ENCODE measurements at regions not wholly inside any gene's neighbourhood (a gene's known extent, or its start where the extent isn't known, plus 50 kb on each side); places are given as distances from the start of the nearest gene placed in this dataset.

DNA sequence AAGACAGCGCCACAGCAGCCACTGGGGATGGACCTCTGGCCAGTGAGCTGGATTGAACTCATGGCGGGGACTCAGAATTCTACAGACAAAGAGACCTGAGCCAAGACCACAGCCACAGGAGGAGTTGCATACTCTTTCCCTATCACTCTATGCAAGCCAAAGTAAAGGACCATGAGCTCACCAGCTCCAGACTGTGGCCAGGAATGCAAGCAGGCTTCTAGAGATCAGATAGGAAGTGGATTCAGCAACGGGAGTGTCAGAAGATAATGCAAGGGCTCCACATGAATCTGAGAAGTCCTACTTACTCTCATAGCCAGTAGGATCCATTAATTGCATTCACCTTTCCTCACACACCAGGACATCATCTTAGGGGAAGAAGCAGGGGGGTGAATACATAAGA lies 415.4 kb upstream of the POU3F3 start:
- DNase-seq (ENCODE audit: low spot score) = no peak
- Histone ChIP-seq H3K4me1 (ENCODE audit: insufficient read depth) (peaks cover 16% of the 10 kb centered on the region), H3K4me2 (no peak overlapping the region), H3K79me2 (replicated peaks; ENCODE audit: insufficient read depth) (no peaks in the 10 kb centered on the region), H2AFZ (no peak overlapping the region), H3K27me3 (ENCODE audit: insufficient read depth) (no peaks in the 10 kb centered on the region), H3K36me3 (ENCODE audit: insufficient read depth) (no peaks in the 10 kb centered on the region), H3K27ac (ENCODE audit: low read depth) (no peak overlapping the region), H3F3A (replicated peaks; ENCODE audit: low read depth) (no peaks in the 10 kb centered on the region), H3K4me3 (no peak overlapping the region), H3K9me2 (ENCODE audit: insufficient read depth) (peaks cover 6% of the 10 kb centered on the region; the same call in 1 of the 2 replicates), H4K20me1 (replicated peaks; ENCODE audit: insufficient read depth) (no peaks in the 10 kb centered on the region)
- ATAC-seq = no peak
- Mint-ChIP-seq H3K36me3 (ENCODE audit: low read depth) (no peaks in the 10 kb centered on the region), H3K27ac (no peak overlapping the region), H3K4me1 (peaks cover 23% of the 10 kb centered on the region), H3K4me3 (no peak overlapping the region), H3K27me3 (ENCODE audit: insufficient read depth, low read depth, poor library complexity) (peaks cover 9% of the 10 kb centered on the region), H3K9me3 (no peaks in the 10 kb centered on the region)
- TF ChIP-seq, protein P1, sequence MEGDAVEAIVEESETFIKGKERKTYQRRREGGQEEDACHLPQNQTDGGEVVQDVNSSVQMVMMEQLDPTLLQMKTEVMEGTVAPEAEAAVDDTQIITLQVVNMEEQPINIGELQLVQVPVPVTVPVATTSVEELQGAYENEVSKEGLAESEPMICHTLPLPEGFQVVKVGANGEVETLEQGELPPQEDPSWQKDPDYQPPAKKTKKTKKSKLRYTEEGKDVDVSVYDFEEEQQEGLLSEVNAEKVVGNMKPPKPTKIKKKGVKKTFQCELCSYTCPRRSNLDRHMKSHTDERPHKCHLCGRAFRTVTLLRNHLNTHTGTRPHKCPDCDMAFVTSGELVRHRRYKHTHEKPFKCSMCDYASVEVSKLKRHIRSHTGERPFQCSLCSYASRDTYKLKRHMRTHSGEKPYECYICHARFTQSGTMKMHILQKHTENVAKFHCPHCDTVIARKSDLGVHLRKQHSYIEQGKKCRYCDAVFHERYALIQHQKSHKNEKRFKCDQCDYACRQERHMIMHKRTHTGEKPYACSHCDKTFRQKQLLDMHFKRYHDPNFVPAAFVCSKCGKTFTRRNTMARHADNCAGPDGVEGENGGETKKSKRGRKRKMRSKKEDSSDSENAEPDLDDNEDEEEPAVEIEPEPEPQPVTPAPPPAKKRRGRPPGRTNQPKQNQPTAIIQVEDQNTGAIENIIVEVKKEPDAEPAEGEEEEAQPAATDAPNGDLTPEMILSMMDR (conservative IDR thresholded peaks at IDR 0.05; ENCODE audit: low read depth in 2 of 2) = no peak
- TF ChIP-seq, protein P2, sequence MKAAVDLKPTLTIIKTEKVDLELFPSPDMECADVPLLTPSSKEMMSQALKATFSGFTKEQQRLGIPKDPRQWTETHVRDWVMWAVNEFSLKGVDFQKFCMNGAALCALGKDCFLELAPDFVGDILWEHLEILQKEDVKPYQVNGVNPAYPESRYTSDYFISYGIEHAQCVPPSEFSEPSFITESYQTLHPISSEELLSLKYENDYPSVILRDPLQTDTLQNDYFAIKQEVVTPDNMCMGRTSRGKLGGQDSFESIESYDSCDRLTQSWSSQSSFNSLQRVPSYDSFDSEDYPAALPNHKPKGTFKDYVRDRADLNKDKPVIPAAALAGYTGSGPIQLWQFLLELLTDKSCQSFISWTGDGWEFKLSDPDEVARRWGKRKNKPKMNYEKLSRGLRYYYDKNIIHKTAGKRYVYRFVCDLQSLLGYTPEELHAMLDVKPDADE (IDR thresholded peaks at IDR 0.05) = no peak
- no peak for TF ChIP-seq POLR2AphosphoS5 (IDR thresholded peaks at IDR 0.05; ENCODE audit: low read depth)
- TF ChIP-seq ZNF331 (CRISPR knock-in tag; IDR thresholded peaks at IDR 0.05; ENCODE audit: low read depth) = no peak
- TF ChIP-seq ZNF114 (CRISPR knock-in tag; IDR thresholded peaks at IDR 0.05) = no peak

DNA sequence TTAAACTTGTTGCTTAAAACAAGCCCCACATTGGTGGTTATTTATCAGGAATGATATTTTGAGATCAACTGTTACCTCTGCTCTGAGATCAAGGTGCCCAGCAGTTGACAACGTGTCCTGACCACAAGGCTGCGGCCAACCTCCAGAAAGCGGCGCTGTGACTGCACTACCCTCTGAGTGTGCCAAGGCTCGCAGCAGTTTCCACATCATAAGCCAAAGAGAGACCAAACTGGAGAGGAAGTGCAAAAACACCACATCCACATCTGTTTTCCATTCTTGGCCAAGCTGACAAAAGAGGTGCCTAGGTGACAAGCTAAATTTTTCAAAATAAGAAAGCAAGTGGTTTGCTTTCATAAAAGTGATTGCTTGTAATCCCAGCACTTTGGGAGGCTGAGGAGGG lies 410.8 kb upstream of the POU3F3 start:
- H3K79me2 ChIP-seq (replicated peaks; ENCODE audit: insufficient read depth) = no peaks in the 10 kb centered on the region

More for the DNA sequence above, 410.8 kb upstream of the POU3F3 start:
- no peak overlapping the region for H2AFZ ChIP-seq
- no peak overlapping the region for H3K27ac ChIP-seq (ENCODE audit: low read depth)
- H3K36me3 Mint-ChIP-seq (ENCODE audit: low read depth) = no peaks in the 10 kb centered on the region
- ATAC-seq (no peak), DNase-seq (ENCODE audit: low spot score) (no peak)
- H4K20me1 ChIP-seq (replicated peaks; ENCODE audit: insufficient read depth) = no peaks in the 10 kb centered on the region
- no peaks in the 10 kb centered on the region for H3K27me3 ChIP-seq (ENCODE audit: insufficient read depth)
- no peaks in the 10 kb centered on the region for H3K9me3 Mint-ChIP-seq
- no peak overlapping the region for H3K27ac Mint-ChIP-seq
- H3K4me3 ChIP-seq = no peak overlapping the region
- H3F3A ChIP-seq (replicated peaks; ENCODE audit: low read depth) = no peaks in the 10 kb centered on the region
- 0 out of 2 replicates have a peak, but pooled peaks cover 3% of the 10 kb centered on the region for H3K9me2 ChIP-seq (ENCODE audit: insufficient read depth)
- TF ChIP-seq, protein P1 (conservative IDR thresholded peaks at IDR 0.05; ENCODE audit: low read depth in 2 of 2) = no peak
- TF ChIP-seq, protein P3, sequence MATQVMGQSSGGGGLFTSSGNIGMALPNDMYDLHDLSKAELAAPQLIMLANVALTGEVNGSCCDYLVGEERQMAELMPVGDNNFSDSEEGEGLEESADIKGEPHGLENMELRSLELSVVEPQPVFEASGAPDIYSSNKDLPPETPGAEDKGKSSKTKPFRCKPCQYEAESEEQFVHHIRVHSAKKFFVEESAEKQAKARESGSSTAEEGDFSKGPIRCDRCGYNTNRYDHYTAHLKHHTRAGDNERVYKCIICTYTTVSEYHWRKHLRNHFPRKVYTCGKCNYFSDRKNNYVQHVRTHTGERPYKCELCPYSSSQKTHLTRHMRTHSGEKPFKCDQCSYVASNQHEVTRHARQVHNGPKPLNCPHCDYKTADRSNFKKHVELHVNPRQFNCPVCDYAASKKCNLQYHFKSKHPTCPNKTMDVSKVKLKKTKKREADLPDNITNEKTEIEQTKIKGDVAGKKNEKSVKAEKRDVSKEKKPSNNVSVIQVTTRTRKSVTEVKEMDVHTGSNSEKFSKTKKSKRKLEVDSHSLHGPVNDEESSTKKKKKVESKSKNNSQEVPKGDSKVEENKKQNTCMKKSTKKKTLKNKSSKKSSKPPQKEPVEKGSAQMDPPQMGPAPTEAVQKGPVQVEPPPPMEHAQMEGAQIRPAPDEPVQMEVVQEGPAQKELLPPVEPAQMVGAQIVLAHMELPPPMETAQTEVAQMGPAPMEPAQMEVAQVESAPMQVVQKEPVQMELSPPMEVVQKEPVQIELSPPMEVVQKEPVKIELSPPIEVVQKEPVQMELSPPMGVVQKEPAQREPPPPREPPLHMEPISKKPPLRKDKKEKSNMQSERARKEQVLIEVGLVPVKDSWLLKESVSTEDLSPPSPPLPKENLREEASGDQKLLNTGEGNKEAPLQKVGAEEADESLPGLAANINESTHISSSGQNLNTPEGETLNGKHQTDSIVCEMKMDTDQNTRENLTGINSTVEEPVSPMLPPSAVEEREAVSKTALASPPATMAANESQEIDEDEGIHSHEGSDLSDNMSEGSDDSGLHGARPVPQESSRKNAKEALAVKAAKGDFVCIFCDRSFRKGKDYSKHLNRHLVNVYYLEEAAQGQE (IDR thresholded peaks at IDR 0.05; ENCODE audit: unreplicated experiment) = no peak
- H3K4me1 Mint-ChIP-seq = peaks cover 3% of the 10 kb centered on the region; the same call in 1 of the 3 replicates
- peaks cover 6% of the 10 kb centered on the region for H3K27me3 Mint-ChIP-seq (ENCODE audit: insufficient read depth, low read depth, poor library complexity)
- H3K4me1 ChIP-seq (ENCODE audit: insufficient read depth) = no peaks in the 10 kb centered on the region
- H3K36me3 ChIP-seq (ENCODE audit: insufficient read depth) = no peaks in the 10 kb centered on the region
- H3K4me3 Mint-ChIP-seq = no peak overlapping the region
- no peak overlapping the region for H3K4me2 ChIP-seq
